Duodenal mucosa (tissue), 2 donors: ENCODE measurements at regions not wholly inside any gene's neighbourhood (a gene's known extent, or its start where the extent isn't known, plus 50 kb on each side); places are given as distances from the start of the nearest gene placed in this dataset.

Source experiments
- H3K27ac ChIP-seq: one replicate; pipeline ENCODE4 v1.7.0; 2013; ENCODE audit warnings: low read depth, low read length
- H3K27me3 ChIP-seq, 2 donors: one replicate each; pipeline ENCODE4 v1.7.0; 2013; ENCODE audit warnings: low read length in 2 of 2, control low read depth in 1 of 2; ENCODE audit not compliant: insufficient read depth in 2 of 2, control insufficient read depth in 1 of 2
- H3K36me3 ChIP-seq, 2 donors: one replicate each; pipeline ENCODE4 v1.7.0; 2013; ENCODE audit warnings: low read length in 2 of 2, control low read depth in 1 of 2; ENCODE audit not compliant: insufficient read depth in 2 of 2, control insufficient read depth in 1 of 2
- H3K4me1 ChIP-seq, 2 donors: one replicate each; pipeline ENCODE4 v1.7.0; 2013; ENCODE audit warnings: low read length in 2 of 2, control low read depth in 1 of 2; ENCODE audit not compliant: insufficient read depth in 2 of 2, control insufficient read depth in 1 of 2
- H3K4me3 ChIP-seq, 2 donors: one replicate each; pipeline ENCODE4 v1.7.0; 2013; ENCODE audit warnings: low read length in 2 of 2, low read depth in 1 of 2
- H3K9ac ChIP-seq, 2 donors: one replicate each; pipeline ENCODE4 v1.7.0; 2013; ENCODE audit warnings: low read length in 2 of 2, low read depth in 1 of 2
- H3K9me3 ChIP-seq, 2 donors: one replicate each; pipeline ENCODE4 v1.7.0; 2013; ENCODE audit warnings: low read length in 2 of 2, control low read depth in 1 of 2; ENCODE audit not compliant: control insufficient read depth in 1 of 2

GRCh38 chr3:110384601-110385000 is 687.0 kb upstream of the NECTIN3 start:
- Histone ChIP-seq H3K4me3 (no peak overlapping the region), H3K36me3 (no peaks in the 10 kb centered on the region), H3K9me3 (no peaks in the 10 kb centered on the region), H3K27ac (no peak overlapping the region), H3K27me3 (no peaks in the 10 kb centered on the region), H3K9ac (no peak overlapping the region), H3K4me1 (no peaks in the 10 kb centered on the region)

GRCh38 chr3:110389005-110389404 is 682.6 kb upstream of the NECTIN3 start:
- H3K36me3 ChIP-seq: no peaks in the 10 kb centered on the region
- no peaks in the 10 kb centered on the region for H3K9me3 ChIP-seq
- no peak overlapping the region for H3K27ac ChIP-seq
- no peaks in the 10 kb centered on the region for H3K27me3 ChIP-seq
- no peaks in the 10 kb centered on the region for H3K4me1 ChIP-seq
- H3K4me3 ChIP-seq: no peak overlapping the region
- H3K9ac ChIP-seq: no peak overlapping the region

- H3K4me3 ChIP-seq: no peak overlapping the region
- H3K4me1 ChIP-seq: no peaks in the 10 kb centered on the region
- no peak overlapping the region for H3K27ac ChIP-seq
- H3K27me3 ChIP-seq: no peaks in the 10 kb centered on the region
- H3K9me3 ChIP-seq: no peaks in the 10 kb centered on the region
- no peak overlapping the region for H3K9ac ChIP-seq
- no peaks in the 10 kb centered on the region for H3K36me3 ChIP-seq
These were observed 681.2 kb upstream of the NECTIN3 start for GRCh38 chr3:110390372-110390771.

GRCh38 chr3:110391042-110391441 is 680.6 kb upstream of the NECTIN3 start:
- no peak overlapping the region for H3K9ac ChIP-seq
- H3K27me3 ChIP-seq: no peaks in the 10 kb centered on the region
- H3K9me3 ChIP-seq: no peaks in the 10 kb centered on the region
- H3K36me3 ChIP-seq: no peaks in the 10 kb centered on the region
- H3K4me1 ChIP-seq: no peaks in the 10 kb centered on the region
- no peak overlapping the region for H3K4me3 ChIP-seq
- H3K27ac ChIP-seq: no peak overlapping the region

- Histone ChIP-seq H3K9ac (no peak overlapping the region), H3K4me3 (no peak overlapping the region), H3K36me3 (no peaks in the 10 kb centered on the region), H3K9me3 (no peaks in the 10 kb centered on the region), H3K27ac (no peak overlapping the region), H3K4me1 (no peaks in the 10 kb centered on the region), H3K27me3 (no peaks in the 10 kb centered on the region)
These were observed 679.8 kb upstream of the NECTIN3 start for GRCh38 chr3:110391640-110392395.

- Histone ChIP-seq H3K4me3 (no peak overlapping the region), H3K9me3 (no peaks in the 10 kb centered on the region), H3K27me3 (no peaks in the 10 kb centered on the region), H3K36me3 (no peaks in the 10 kb centered on the region), H3K9ac (no peak overlapping the region), H3K27ac (no peak overlapping the region), H3K4me1 (no peaks in the 10 kb centered on the region)
These were observed 677.7 kb upstream of the NECTIN3 start for GRCh38 chr3:110393941-110394340.

- H3K9me3 ChIP-seq: no peaks in the 10 kb centered on the region
- no peak overlapping the region for H3K4me3 ChIP-seq
- no peaks in the 10 kb centered on the region for H3K4me1 ChIP-seq
- no peaks in the 10 kb centered on the region for H3K36me3 ChIP-seq
- H3K9ac ChIP-seq: no peak overlapping the region
- H3K27me3 ChIP-seq: no peaks in the 10 kb centered on the region
- H3K27ac ChIP-seq: no peak overlapping the region
These were observed 674.5 kb upstream of the NECTIN3 start for GRCh38 chr3:110397115-110397514.

GRCh38 chr3:110400315-110400714 is 671.3 kb upstream of the NECTIN3 start:
- no peaks in the 10 kb centered on the region for H3K36me3 ChIP-seq
- no peaks in the 10 kb centered on the region for H3K27me3 ChIP-seq
- no peak overlapping the region for H3K4me3 ChIP-seq
- H3K27ac ChIP-seq: no peak overlapping the region
- no peaks in the 10 kb centered on the region for H3K4me1 ChIP-seq
- H3K9me3 ChIP-seq: no peaks in the 10 kb centered on the region
- no peak overlapping the region for H3K9ac ChIP-seq

- Histone ChIP-seq H3K4me3 (no peak overlapping the region), H3K4me1 (no peaks in the 10 kb centered on the region), H3K27ac (no peak overlapping the region), H3K27me3 (no peaks in the 10 kb centered on the region), H3K9me3 (no peaks in the 10 kb centered on the region), H3K36me3 (no peaks in the 10 kb centered on the region), H3K9ac (no peak overlapping the region)
These were observed 665.6 kb upstream of the NECTIN3 start for GRCh38 chr3:110405830-110406585.

GRCh38 chr3:110413266-110413665 is 658.4 kb upstream of the NECTIN3 start:
- H3K4me3 ChIP-seq: no peak overlapping the region
- no peaks in the 10 kb centered on the region for H3K4me1 ChIP-seq
- no peak overlapping the region for H3K9ac ChIP-seq
- H3K9me3 ChIP-seq: no peaks in the 10 kb centered on the region
- H3K27ac ChIP-seq: no peak overlapping the region
- no peaks in the 10 kb centered on the region for H3K27me3 ChIP-seq
- no peaks in the 10 kb centered on the region for H3K36me3 ChIP-seq
